ENCODE measurements at regions not wholly inside any gene's neighbourhood (a gene's known extent, or its start where the extent isn't known, plus 50 kb on each side); places are given as distances from the start of the nearest gene placed in this dataset.

- no peak for DNase-seq
These were observed 452.9 kb upstream of the AKR1E2 start for GRCh38 chr10:4373098-4373497.

- DNase-seq, result peak; percentile 99
These were observed 453.4 kb upstream of the AKR1E2 start for GRCh38 chr10:4372601-4373000.

GRCh38 chr10:4371691-4372295 lies 454.2 kb upstream of the AKR1E2 start:
- DNase-seq, result no peak

GRCh38 chr10:4370376-4370775 lies 455.6 kb upstream of the AKR1E2 start:
- peak; percentile 53 for DNase-seq

DNA sequence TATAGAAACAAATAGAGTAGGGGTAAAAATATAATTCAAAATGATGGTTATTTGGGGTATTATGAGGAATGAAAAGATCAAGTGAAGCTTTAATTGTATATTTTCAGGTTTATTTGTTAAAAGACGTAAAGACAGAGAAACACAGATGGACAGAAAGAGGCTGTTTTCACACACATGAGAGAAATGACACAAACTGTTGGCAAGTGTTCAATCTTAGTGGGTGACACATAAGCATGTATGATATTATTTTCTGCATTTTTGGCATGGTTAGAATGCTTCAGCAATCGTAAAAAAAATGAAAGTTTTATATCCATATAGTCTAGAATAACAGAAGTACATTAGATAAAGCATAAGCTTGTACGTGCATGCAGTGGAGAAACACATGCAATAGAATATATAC lies 464.4 kb upstream of the AKR1E2 start:
- peak; percentile 57 for DNase-seq

- DNase-seq, result no peak
These were observed 467.0 kb upstream of the AKR1E2 start for GRCh38 chr10:4359003-4359402.

DNA sequence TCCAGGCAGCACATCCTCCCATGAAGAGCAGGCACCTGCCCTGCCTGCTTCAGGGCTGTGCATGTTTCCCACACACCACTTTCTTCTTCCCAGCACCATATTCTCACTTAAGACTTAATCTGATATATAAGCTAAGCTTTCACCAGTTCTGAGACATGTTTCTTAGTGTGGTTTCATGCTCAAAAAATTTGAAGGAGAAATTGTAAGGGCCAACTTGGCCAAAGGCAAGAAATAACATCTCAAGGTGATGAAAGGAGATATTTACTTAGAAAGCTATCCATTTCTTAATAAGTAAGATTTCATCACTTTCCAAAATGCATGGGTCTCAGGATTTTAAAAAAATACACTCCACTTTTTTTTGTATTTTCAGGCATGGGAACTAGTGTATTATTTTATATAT lies 468.1 kb upstream of the AKR1E2 start:
- DNase-seq, result no peak

DNA sequence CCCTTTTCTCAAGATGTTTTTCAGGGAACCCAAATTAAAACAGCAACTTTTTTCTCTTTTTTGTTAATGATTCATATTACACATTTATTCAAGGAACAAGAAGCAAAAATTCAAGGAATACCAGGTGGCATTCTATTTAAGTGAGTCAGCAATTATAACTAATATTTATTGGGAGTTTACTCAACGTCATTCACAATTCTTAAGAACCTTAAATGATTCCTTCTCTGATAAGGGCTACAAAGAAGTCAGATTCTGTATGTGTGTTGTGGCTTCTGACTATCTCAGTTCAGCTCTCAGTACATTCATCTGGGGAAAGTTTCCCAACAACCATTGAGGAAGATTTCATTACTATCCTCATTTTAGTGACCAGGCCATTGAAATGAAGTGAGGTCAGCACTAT lies 470.7 kb upstream of the AKR1E2 start:
- no peak for DNase-seq

DNA sequence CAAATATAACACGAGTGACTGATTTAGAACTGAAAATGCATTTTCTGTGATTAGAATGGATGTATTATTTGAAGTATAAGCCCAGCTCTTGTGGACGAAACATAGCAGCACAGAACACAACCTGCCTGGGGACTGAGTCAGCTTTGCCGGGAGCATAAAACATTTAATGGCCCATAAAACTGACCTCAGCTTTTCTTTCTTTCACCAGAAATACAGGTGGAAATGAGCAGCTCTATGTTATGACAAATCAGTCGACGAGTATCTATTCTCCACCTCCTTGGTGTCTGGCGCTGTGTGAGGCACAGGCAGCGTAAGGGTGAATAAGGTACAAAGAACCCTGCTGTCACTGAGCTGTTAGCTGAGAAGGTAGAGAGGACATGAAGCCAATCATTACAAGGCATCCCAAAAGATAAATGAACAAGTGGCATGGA lies 471.6 kb upstream of the AKR1E2 start:
- DNase-seq, result peak; percentile 53

DNA sequence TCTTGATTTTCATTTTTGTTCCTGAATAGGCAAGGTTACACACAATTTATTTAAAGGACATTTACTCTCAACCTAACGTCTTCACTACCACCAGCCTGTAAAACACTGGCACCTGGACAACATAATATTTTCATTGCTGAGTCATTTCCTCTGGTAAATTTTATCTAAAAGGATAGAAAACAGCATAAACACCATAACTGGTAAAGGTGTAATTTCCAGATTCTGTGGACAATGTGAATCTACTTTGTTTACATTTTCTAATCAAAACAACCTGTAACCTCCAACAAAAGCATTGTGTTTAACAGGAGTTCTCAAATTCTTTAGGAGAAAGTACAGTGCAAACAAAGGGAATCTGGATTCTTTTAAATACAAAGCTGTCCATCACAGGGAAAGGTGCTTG lies 472.0 kb upstream of the AKR1E2 start:
- peak; percentile 53 for DNase-seq

GRCh38 chr10:4353059-4353655 lies 472.9 kb upstream of the AKR1E2 start:
- DNase-seq, result peak; percentile 74

DNA sequence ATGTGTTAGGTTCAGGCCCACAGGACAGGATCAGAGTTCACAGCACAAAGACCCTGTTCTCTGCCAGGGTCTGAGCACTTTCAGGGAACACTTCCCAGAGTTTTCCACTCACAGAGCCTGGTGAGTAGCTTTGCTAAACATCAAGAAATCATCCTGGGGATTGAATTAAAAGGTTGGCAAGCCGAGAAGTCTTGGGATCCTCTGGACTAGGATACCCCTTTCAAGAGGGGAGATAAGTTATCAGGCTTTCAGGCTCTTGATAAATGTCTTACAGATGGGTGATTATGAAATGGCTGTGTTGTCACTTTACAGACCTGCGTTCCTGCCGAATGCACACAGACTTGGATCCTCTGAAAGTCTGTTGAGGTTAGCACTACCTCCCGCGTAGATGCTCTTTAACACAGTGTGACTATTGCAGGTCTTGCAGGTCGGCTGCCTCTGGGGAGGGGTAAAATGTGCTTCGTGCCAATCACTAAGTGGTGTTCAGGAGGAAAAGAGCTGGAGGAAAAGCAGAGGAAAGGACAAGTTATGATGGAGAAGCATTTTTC lies 473.5 kb upstream of the AKR1E2 start:
- DNase-seq, result peak; percentile 73

DNA sequence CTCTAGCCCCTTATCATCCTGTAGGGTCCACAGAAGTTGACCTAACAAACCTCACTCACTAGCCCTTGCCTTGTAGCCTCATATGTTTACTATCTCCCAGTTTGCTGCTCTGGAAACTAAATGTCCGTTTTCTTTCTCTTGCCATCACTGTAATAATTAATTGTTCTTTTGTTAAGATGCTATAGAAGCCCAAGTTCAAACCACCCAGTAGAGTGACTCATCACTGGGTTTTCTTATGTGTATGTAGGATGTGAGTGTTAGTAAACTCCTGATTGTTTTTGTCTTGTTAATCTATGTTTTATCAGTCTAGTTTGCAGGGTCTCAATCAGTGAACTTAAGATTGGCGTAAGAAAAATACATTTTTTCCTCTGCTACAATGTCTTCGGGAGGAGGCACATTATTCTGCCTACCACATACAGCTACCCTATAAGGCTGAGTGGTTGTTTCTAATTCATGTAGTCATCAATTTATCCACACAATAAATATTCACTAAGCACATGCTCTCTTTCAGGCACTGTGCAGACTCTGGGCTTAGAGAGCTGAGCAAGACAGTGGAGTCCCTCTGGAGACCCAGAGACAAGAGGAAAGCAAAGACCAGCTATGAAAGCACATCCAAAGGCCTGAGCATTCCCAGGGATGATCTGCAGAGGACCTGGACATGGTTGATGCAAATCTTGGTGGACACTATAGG lies 474.1 kb upstream of the AKR1E2 start:
- peak; percentile 83 for DNase-seq

DNA sequence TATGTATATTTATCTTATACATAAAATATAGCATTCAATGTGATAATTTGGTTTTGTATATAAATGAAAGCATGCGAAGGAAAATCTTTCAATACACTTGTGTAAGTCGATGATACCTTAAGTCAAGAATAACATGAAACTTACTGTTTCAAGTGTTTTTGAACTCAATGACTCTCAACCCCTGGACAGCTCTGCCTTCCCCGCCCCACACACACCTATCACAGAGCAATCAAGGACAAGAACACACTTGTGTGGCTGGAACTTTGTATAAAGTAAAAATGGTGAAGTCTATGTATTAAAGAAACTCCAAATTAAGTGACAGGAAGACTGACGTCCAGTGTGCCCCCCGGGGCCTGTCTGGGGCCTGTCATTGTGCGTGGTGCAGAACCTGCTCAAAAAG lies 478.6 kb upstream of the AKR1E2 start:
- DNase-seq, result no peak

- no peak for DNase-seq
These were observed 479.9 kb upstream of the AKR1E2 start for GRCh38 chr10:4345877-4346646.

GRCh38 chr10:4344492-4344994 lies 481.5 kb upstream of the AKR1E2 start:
- DNase-seq, result peak; percentile 100

- DNase-seq, result peak; percentile 42
These were observed 482.1 kb upstream of the AKR1E2 start for GRCh38 chr10:4343873-4344272.

DNA sequence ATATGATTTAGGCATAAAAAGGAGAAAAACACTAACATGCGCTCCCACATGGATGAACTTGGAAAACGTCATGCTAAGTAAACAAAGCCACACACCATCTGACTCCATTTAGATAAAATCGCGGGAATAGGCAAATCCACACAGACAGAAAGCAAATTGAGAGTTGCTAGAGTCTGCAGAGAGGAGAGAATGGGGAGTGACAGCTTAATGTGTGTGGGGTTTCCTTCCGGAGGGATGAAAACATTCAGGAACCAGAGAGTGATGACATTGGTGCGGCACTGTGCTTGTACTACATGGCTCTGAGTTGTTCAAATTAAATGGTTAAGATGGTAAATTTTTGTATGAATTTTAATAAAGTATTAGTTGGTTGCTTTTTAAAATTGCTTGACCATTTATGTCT lies 482.9 kb upstream of the AKR1E2 start:
- peak; percentile 12 for DNase-seq

GRCh38 chr10:4338768-4339167 lies 487.2 kb upstream of the AKR1E2 start:
- DNase-seq, result no peak

GRCh38 chr10:4337563-4337962 lies 488.4 kb upstream of the AKR1E2 start:
- no peak for DNase-seq

DNA sequence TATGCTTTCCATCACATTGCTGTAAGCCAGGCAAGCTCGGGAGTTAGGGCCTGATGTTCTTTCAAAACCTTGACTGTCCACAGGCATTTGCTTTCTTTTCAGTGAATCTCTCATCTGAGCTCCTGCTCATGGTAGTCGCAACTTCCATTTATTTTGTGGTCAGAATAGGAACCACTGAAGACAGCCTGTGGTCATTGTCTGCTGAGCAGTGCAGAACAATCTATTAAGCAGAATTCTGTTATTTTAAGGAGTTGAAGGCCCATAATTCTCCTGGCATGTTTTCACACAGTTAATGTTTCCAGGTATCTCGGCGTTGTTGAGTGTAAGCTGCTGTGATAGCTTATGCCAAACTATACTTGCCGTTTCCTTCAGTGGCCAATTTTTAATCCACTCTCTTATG lies 491.1 kb upstream of the AKR1E2 start:
- DNase-seq, result no peak

DNA sequence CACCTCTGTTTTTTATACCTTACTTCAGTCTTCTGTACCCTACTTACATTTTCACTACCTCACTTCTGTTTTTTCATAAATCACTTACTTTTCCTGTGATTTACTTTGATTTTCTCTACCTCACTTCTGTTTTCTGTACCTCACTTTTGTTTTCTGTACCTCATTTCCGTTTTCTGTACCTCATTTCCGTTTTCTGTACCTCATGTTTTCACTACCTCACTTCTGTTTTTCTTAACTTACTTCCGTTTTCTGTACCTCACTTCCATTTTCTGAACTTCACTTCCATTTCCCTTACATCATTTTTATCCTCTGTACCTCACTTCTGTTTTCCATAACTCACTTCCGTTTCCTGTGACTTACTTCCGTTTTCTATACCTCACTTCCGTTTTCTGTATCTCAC lies 492.0 kb upstream of the AKR1E2 start:
- no peak for DNase-seq

GRCh38 chr10:4333459-4333894 lies 492.5 kb upstream of the AKR1E2 start:
- DNase-seq, result no peak

Data from fibroblast of skin of right quadriceps (primary cell).